Gastroesophageal sphincter (tissue), 3 donors: ENCODE measurements at regions not wholly inside any gene's neighbourhood (a gene's known extent, or its start where the extent isn't known, plus 50 kb on each side); places are given as distances from the start of the nearest gene placed in this dataset.

Source experiments
- CTCF ChIP-seq, 4 experiments: fragments of 200-600 bp in 2 of 4; fragments of 450-650 bp in 2 of 4; sonication (generic) in 1 of 4; IDR thresholded peaks; one replicate each; pipeline ENCODE4 v1.5.1; 2017 to 2019; ENCODE audit warnings: antibody characterized with exemption in 4 of 4, mild to moderate bottlenecking in 2 of 4, moderate library complexity in 2 of 4
- EP300 ChIP-seq: sonication (generic); formaldehyde crosslinking; IDR thresholded peaks from one replicate; pipeline ENCODE4 v1.6.1; 2017; ENCODE audit warnings: antibody characterized with exemption, mild to moderate bottlenecking

- TF ChIP-seq CTCF (IDR thresholded peaks at IDR 0.05), result no peak
- no peak for TF ChIP-seq EP300
Measured at GRCh38 chr4:17317526-17317925, 194.4 kb downstream of the QDPR start.
